ENCODE measurements at regions not wholly inside any gene's neighbourhood (a gene's known extent, or its start where the extent isn't known, plus 50 kb on each side); places are given as distances from the start of the nearest gene placed in this dataset.

- Mint-ChIP-seq H3K4me1 (ENCODE audit: low read depth) (no peaks in the 10 kb centered on the region), H3K36me3 (ENCODE audit: low read depth) (no peaks in the 10 kb centered on the region), H3K27ac (no peak overlapping the region), H3K27me3 (ENCODE audit: low read depth) (no peaks in the 10 kb centered on the region), H3K9me3 (ENCODE audit: insufficient read depth) (peaks cover 6% of the 10 kb centered on the region), H3K4me3 (no peak overlapping the region)
- ChIA-PET CTCF (no interaction called here), POLR2A (no interaction called here)
- DNase-seq, result no peak
- no peak for ATAC-seq
Observed at GRCh38 chr5:126233256-126233655, 190.0 kb upstream of the GRAMD2B start.

GRCh38 chr5:126234563-126235195 lies 188.5 kb upstream of the GRAMD2B start:
- Mint-ChIP-seq H3K27ac (no peak overlapping the region), H3K9me3 (ENCODE audit: insufficient read depth) (peaks cover 6% of the 10 kb centered on the region), H3K4me3 (no peak overlapping the region), H3K27me3 (ENCODE audit: low read depth) (no peaks in the 10 kb centered on the region), H3K4me1 (ENCODE audit: low read depth) (no peaks in the 10 kb centered on the region), H3K36me3 (ENCODE audit: low read depth) (no peaks in the 10 kb centered on the region)
- ChIA-PET CTCF (no interaction called here), POLR2A (no interaction called here)
- ATAC-seq (no peak), DNase-seq (no peak)

GRCh38 chr5:126235628-126236027 lies 187.6 kb upstream of the GRAMD2B start:
- Mint-ChIP-seq H3K36me3 (ENCODE audit: low read depth) (no peaks in the 10 kb centered on the region), H3K4me3 (no peak overlapping the region), H3K9me3 (ENCODE audit: insufficient read depth) (peaks cover 6% of the 10 kb centered on the region), H3K4me1 (ENCODE audit: low read depth) (no peaks in the 10 kb centered on the region), H3K27ac (no peak overlapping the region), H3K27me3 (ENCODE audit: low read depth) (no peaks in the 10 kb centered on the region)
- CTCF ChIA-PET, result no interaction called here
- POLR2A ChIA-PET, result no interaction called here
- no peak for DNase-seq
- no peak for ATAC-seq

- H3K27ac Mint-ChIP-seq, result no peak overlapping the region
- H3K9me3 Mint-ChIP-seq (ENCODE audit: insufficient read depth), result peaks cover 6% of the 10 kb centered on the region
- no peaks in the 10 kb centered on the region for H3K36me3 Mint-ChIP-seq (ENCODE audit: low read depth)
- ATAC-seq (no peak), DNase-seq (no peak)
- no peaks in the 10 kb centered on the region for H3K4me1 Mint-ChIP-seq (ENCODE audit: low read depth)
- CTCF ChIA-PET, result no interaction called here
- H3K4me3 Mint-ChIP-seq, result no peak overlapping the region
- H3K27me3 Mint-ChIP-seq (ENCODE audit: low read depth), result no peaks in the 10 kb centered on the region
- POLR2A ChIA-PET, result no interaction called here
Observed at GRCh38 chr5:126236994-126237393, 186.2 kb upstream of the GRAMD2B start.

- Mint-ChIP-seq H3K9me3 (ENCODE audit: insufficient read depth) (peaks cover 4% of the 10 kb centered on the region), H3K4me1 (ENCODE audit: low read depth) (no peaks in the 10 kb centered on the region), H3K36me3 (ENCODE audit: low read depth) (no peaks in the 10 kb centered on the region), H3K27ac (no peak overlapping the region), H3K27me3 (ENCODE audit: low read depth) (no peaks in the 10 kb centered on the region), H3K4me3 (no peak overlapping the region)
- POLR2A ChIA-PET, result no interaction called here
- CTCF ChIA-PET, result no interaction called here
- DNase-seq (no peak), ATAC-seq (no peak)
Observed at GRCh38 chr5:126248611-126249010, 174.6 kb upstream of the GRAMD2B start.

GRCh38 chr5:126251024-126251423 lies 172.2 kb upstream of the GRAMD2B start:
- Mint-ChIP-seq H3K4me3 (no peak overlapping the region), H3K36me3 (ENCODE audit: low read depth) (no peaks in the 10 kb centered on the region), H3K27me3 (ENCODE audit: low read depth) (no peaks in the 10 kb centered on the region), H3K4me1 (ENCODE audit: low read depth) (no peaks in the 10 kb centered on the region), H3K9me3 (ENCODE audit: insufficient read depth) (peaks cover 4% of the 10 kb centered on the region), H3K27ac (no peak overlapping the region)
- POLR2A ChIA-PET, result no interaction called here
- DNase-seq, result no peak
- no peak for ATAC-seq
- CTCF ChIA-PET, result no interaction called here

GRCh38 chr5:126253406-126253805 lies 169.8 kb upstream of the GRAMD2B start:
- Mint-ChIP-seq H3K36me3 (ENCODE audit: low read depth) (no peaks in the 10 kb centered on the region), H3K27me3 (ENCODE audit: low read depth) (no peaks in the 10 kb centered on the region), H3K9me3 (ENCODE audit: insufficient read depth) (peaks cover 4% of the 10 kb centered on the region), H3K4me3 (no peak overlapping the region), H3K27ac (no peak overlapping the region), H3K4me1 (ENCODE audit: low read depth) (no peaks in the 10 kb centered on the region)
- no peak for DNase-seq
- ATAC-seq, result no peak
- ChIA-PET POLR2A (no interaction called here), CTCF (no interaction called here)

GRCh38 chr5:126263591-126264184 lies 159.5 kb upstream of the GRAMD2B start:
- no peaks in the 10 kb centered on the region for H3K36me3 Mint-ChIP-seq (ENCODE audit: low read depth)
- H3K4me3 Mint-ChIP-seq, result no peak overlapping the region
- CTCF ChIA-PET, result no interaction called here
- H3K27me3 Mint-ChIP-seq (ENCODE audit: low read depth), result no peaks in the 10 kb centered on the region
- no peak overlapping the region for H3K27ac Mint-ChIP-seq
- H3K4me1 Mint-ChIP-seq (ENCODE audit: low read depth), result no peaks in the 10 kb centered on the region
- no peak for DNase-seq
- POLR2A ChIA-PET, result interaction anchor here (0.6 kb wide), 1 partner anchor 17 kb away, joined by 3 read pairs; no protein-coding TSS in a partner anchor
- no peaks in the 10 kb centered on the region for H3K9me3 Mint-ChIP-seq (ENCODE audit: insufficient read depth)
- ATAC-seq, result no peak

GRCh38 chr5:126265917-126266316 lies 157.3 kb upstream of the GRAMD2B start:
- no peak for ATAC-seq
- no peak overlapping the region for H3K4me3 Mint-ChIP-seq
- no peaks in the 10 kb centered on the region for H3K36me3 Mint-ChIP-seq (ENCODE audit: low read depth)
- H3K9me3 Mint-ChIP-seq (ENCODE audit: insufficient read depth), result no peaks in the 10 kb centered on the region
- DNase-seq, result no peak
- POLR2A ChIA-PET, result no interaction called here
- no peaks in the 10 kb centered on the region for H3K27me3 Mint-ChIP-seq (ENCODE audit: low read depth)
- H3K4me1 Mint-ChIP-seq (ENCODE audit: low read depth), result no peaks in the 10 kb centered on the region
- CTCF ChIA-PET, result no interaction called here
- H3K27ac Mint-ChIP-seq, result no peak overlapping the region

GRCh38 chr5:126267438-126267837 lies 155.8 kb upstream of the GRAMD2B start:
- Mint-ChIP-seq H3K36me3 (ENCODE audit: low read depth) (no peaks in the 10 kb centered on the region), H3K27me3 (ENCODE audit: low read depth) (no peaks in the 10 kb centered on the region), H3K4me3 (no peak overlapping the region), H3K9me3 (ENCODE audit: insufficient read depth) (no peaks in the 10 kb centered on the region), H3K27ac (no peak overlapping the region), H3K4me1 (ENCODE audit: low read depth) (no peaks in the 10 kb centered on the region)
- POLR2A ChIA-PET, result no interaction called here
- DNase-seq (no peak), ATAC-seq (no peak)
- CTCF ChIA-PET, result no interaction called here

- ChIA-PET POLR2A (no interaction called here), CTCF (no interaction called here)
- Mint-ChIP-seq H3K27ac (no peak overlapping the region), H3K4me1 (ENCODE audit: low read depth) (no peaks in the 10 kb centered on the region), H3K36me3 (ENCODE audit: low read depth) (no peaks in the 10 kb centered on the region), H3K9me3 (ENCODE audit: insufficient read depth) (no peaks in the 10 kb centered on the region), H3K27me3 (ENCODE audit: low read depth) (no peaks in the 10 kb centered on the region), H3K4me3 (no peak overlapping the region)
- no peak for ATAC-seq
- DNase-seq, result no peak
Observed at GRCh38 chr5:126268697-126269315, 154.4 kb upstream of the GRAMD2B start.

GRCh38 chr5:126269511-126269910 lies 153.7 kb upstream of the GRAMD2B start:
- H3K36me3 Mint-ChIP-seq (ENCODE audit: low read depth), result no peaks in the 10 kb centered on the region
- no peak overlapping the region for H3K27ac Mint-ChIP-seq
- no peak for ATAC-seq
- H3K4me3 Mint-ChIP-seq, result no peak overlapping the region
- ChIA-PET CTCF (no interaction called here), POLR2A (no interaction called here)
- no peak for DNase-seq
- no peaks in the 10 kb centered on the region for H3K4me1 Mint-ChIP-seq (ENCODE audit: low read depth)
- H3K9me3 Mint-ChIP-seq (ENCODE audit: insufficient read depth), result no peaks in the 10 kb centered on the region
- no peaks in the 10 kb centered on the region for H3K27me3 Mint-ChIP-seq (ENCODE audit: low read depth)

GRCh38 chr5:126271141-126271540 lies 152.1 kb upstream of the GRAMD2B start:
- DNase-seq (no peak), ATAC-seq (no peak)
- no peaks in the 10 kb centered on the region for H3K4me1 Mint-ChIP-seq (ENCODE audit: low read depth)
- no peaks in the 10 kb centered on the region for H3K9me3 Mint-ChIP-seq (ENCODE audit: insufficient read depth)
- H3K27ac Mint-ChIP-seq, result no peak overlapping the region
- no peak overlapping the region for H3K4me3 Mint-ChIP-seq
- H3K36me3 Mint-ChIP-seq (ENCODE audit: low read depth), result no peaks in the 10 kb centered on the region
- POLR2A ChIA-PET, result no interaction called here
- CTCF ChIA-PET, result no interaction called here
- H3K27me3 Mint-ChIP-seq (ENCODE audit: low read depth), result no peaks in the 10 kb centered on the region
